Astrocyte of the spinal cord (primary cell): ENCODE measurements at regions not wholly inside any gene's neighbourhood (a gene's known extent, or its start where the extent isn't known, plus 50 kb on each side); places are given as distances from the start of the nearest gene placed in this dataset.

Experiments
- DNase-seq: peaks from one replicate; pipeline ENCODE4 v3.0.0; 2011; ENCODE audit warnings: low read depth, low spot score
- H3K4me3 ChIP-seq: 2 replicates; pipeline ENCODE4 v1.5.1; 2011; ENCODE audit warnings: low read depth, mild to moderate bottlenecking, low read length, moderate library complexity
- in situ Hi-C: cut with HindIII; loops from 2 replicates; pipeline ENCODE4 v1.10.0; 2017; ENCODE audit warnings: low sequenced_read_pairs
- TF ChIP-seq, protein P1 (sequence below): IDR thresholded peaks from 2 replicates; pipeline ENCODE4 v1.5.1; 2012; ENCODE audit warnings: low read depth, mild to moderate bottlenecking, low read length, inconsistent platforms

DNA sequence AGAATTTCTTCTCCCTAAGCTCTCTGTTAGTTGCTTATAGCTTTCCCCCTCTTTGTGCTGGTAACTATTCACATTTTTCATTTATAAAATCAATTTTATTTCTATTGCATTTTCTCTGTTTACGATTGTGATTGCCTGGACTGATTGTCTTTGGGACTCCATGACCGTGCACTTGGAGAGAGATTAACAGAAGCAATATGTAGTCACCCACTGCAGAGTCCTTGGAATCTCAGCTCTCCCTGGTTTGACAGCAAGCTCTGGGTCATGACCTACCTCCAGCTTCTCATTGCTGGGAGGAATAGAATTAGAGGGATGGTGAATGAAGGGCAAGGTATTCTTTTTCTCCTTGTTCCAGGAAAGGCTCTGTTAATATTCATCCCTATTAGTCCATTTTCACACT is 398.2 kb downstream of the AACS start:
- TF ChIP-seq, protein P1, sequence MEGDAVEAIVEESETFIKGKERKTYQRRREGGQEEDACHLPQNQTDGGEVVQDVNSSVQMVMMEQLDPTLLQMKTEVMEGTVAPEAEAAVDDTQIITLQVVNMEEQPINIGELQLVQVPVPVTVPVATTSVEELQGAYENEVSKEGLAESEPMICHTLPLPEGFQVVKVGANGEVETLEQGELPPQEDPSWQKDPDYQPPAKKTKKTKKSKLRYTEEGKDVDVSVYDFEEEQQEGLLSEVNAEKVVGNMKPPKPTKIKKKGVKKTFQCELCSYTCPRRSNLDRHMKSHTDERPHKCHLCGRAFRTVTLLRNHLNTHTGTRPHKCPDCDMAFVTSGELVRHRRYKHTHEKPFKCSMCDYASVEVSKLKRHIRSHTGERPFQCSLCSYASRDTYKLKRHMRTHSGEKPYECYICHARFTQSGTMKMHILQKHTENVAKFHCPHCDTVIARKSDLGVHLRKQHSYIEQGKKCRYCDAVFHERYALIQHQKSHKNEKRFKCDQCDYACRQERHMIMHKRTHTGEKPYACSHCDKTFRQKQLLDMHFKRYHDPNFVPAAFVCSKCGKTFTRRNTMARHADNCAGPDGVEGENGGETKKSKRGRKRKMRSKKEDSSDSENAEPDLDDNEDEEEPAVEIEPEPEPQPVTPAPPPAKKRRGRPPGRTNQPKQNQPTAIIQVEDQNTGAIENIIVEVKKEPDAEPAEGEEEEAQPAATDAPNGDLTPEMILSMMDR: no peak
- H3K4me3 ChIP-seq: no peak overlapping the region
- in situ Hi-C loops: no loop called here
- no peak for DNase-seq

DNA sequence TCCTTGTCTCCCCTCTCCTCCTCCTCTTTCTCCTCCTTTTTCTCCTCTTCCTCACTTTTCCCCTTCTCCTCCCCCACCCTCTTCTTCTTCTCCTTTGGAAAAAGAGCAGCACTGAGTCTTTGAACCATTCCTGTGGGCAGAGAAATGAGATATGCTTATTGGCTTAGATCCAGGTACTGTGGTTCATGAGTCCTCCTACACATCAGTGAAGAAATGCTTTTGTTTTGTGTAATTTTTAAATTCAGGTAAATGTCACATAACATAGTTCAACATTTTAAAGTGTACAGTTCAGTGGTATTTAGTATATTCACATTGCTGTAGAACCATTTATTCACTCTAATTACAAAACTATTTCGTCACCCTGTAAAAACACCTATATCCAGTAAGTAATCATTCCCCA is 402.1 kb downstream of the AACS start:
- TF ChIP-seq, protein P1: no peak
- no peak for DNase-seq
- no peak overlapping the region for H3K4me3 ChIP-seq
- in situ Hi-C loops: no loop called here

DNA sequence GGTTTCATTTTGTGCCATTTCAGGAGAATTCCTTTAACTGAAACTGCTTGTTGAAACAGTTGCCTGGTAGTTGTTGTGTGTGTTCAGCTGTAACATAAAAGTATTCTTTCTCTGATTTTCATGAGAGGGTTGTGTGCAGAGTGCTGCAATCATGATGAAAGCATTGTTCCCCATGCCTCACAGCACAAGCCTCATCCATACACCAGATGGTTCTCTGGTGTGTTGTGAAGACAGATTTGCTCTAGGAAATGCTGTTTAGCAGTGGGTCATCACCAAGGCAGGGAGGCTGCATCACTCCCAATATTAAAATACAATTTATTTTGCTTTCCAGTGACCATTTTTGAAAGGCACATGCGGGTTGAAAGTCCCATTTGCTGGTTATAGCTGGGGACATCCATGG is 404.4 kb downstream of the AACS start:
- no peak for DNase-seq
- in situ Hi-C loops: no loop called here
- TF ChIP-seq, protein P1: no peak

DNA sequence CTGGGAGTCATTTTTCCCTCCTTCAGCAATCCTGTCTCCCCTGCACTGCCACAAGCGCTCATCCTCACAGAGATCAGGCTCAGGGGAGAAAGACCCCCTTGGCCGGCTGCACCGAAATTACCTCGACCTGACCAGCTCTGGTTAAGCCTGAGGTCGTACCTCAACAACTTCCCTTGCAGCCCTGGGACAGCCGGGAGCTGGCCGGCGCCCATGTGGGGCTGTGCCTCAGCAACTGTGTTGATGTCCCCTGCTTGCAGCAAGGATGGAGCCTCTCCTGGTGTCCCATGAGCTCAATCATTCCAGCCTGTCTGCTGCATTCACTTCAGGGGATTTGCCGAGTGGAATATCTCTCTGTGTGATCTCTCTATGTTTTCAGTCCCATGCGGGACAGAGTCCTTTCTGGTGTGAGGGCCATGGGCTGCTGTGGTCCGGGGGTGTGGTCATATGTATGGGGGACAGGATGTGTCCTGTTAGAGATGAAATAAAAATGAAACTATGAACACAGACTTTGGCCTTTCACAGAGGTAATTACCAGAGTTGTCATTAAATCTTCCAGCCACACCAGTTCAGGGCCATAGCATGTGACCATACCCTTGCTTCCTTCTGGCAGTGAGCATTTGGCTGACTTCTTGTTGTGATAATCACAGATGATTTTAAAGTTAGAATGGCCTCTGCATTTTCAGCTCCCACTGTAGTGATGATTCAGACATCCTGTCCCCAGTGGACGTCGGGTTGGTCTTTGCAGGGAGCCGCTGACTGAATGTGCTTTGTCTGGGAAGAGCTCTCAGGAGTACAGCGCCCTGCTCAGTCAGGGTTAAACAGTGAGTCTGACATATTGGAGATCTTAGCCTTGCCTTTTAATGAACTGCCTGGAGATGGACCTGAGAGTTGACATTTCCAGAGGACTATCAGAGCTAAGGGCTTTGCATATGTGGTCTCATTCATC is 405.9 kb downstream of the AACS start:
- in situ Hi-C loops: no loop called here
- no peak overlapping the region for H3K4me3 ChIP-seq
- DNase-seq: no peak
- TF ChIP-seq, protein P1: no peak

More for the DNA sequence above, 404.4 kb downstream of the AACS start:
- no peak overlapping the region for H3K4me3 ChIP-seq

DNA sequence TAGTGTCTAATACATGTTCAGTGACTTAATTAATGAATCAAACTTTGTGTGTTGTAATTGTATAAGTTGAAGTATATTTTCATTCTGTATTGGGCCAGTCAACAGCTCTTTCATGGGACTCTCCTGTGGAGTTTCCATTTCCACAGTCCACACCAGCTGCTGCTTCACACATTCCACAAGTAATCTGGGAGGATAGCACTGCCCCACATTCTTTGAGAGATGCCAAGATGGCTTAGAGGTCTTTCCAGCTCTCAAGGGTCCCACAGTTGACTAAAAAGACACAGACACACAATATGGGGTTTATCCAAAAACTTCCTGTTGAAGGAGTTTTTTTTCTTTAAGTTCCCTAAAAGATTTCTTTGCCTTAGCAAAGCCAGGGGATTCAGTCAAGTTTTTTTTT is 408.3 kb downstream of the AACS start:
- no peak for DNase-seq
- in situ Hi-C loops: no loop called here
- TF ChIP-seq, protein P1: no peak
- no peak overlapping the region for H3K4me3 ChIP-seq

DNA sequence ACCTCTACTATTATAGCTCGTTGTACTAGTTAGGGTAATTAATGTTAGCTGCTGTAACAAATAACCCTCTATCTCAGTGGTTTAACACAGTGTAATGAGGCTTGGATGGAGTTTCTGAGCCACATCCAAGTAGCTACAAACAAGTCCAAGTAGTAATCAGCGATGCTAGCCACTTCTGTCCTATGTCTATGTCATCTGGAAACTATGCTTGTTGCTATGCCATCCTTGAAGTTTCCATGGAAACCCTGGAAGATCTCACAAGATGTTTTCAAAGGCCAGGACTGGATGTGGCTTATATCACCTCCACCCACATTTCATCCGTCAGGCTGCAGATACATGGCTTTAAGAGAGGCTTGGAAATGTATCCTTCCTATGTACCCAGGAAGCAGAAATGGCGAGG is 422.1 kb downstream of the AACS start:
- no peak overlapping the region for H3K4me3 ChIP-seq
- TF ChIP-seq, protein P1: no peak
- in situ Hi-C loops: no loop called here
- DNase-seq: no peak
